HepG2 (cell line): ENCODE measurements at regions not wholly inside any gene's neighbourhood (a gene's known extent, or its start where the extent isn't known, plus 50 kb on each side); places are given as distances from the start of the nearest gene placed in this dataset.

ENCODE experiments used
- ATAC-seq: fragments of 200-7000 bp; cut with Tn5 transposase; 3 replicates; pipeline ENCODE4 v1.9.1; 2020; ENCODE audit warnings: mild to moderate bottlenecking, moderate library complexity
- BruUV-seq: library from RNA; stranded (reverse); fragments of 400-500 nt; replicated peaks from 2 replicates; lab custom pipeline; 2021; lab: Mats Ljungman, UMichigan
- CTCF ChIA-PET: fragments of 300-600 bp; formaldehyde crosslinking; extraction: SDS; loops from one replicate; lab custom pipeline; 2021; ENCODE audit warnings: low total read pairs, inconsistent platforms, low intra/inter-chr PET ratio; lab: Yijun Ruan, JAX
- POLR2A ChIA-PET: fragments of 350-600 bp; sonication (Branson Sonifier 250); formaldehyde crosslinking; loops from one replicate; lab custom pipeline; 2020; ENCODE audit warnings: antibody characterized with exemption, inconsistent platforms; lab: Yijun Ruan, JAX
- DNase-seq: peaks from one replicate; pipeline ENCODE4 v3.0.0-alpha.2; 2015; ENCODE audit warnings: low spot score
- FAIRE-seq: peaks from 3 replicates; lab custom pipeline; 2011; peaks lifted over from hg19 to GRCh38; lab: Jason Lieb, UNC
- H2AFZ ChIP-seq: one replicate; pipeline ENCODE4 v1.6.1; 2011; ENCODE audit warnings: low read length, inconsistent platforms
- H3K27ac ChIP-seq: fragments of 300-600 bp; 3 replicates; pipeline ENCODE4 v1.8.0; 2011; ENCODE audit warnings: mixed run types, mild to moderate bottlenecking, mixed read lengths, low read length, inconsistent platforms; ENCODE audit not compliant: insufficient read depth; ENCODE audit errors: extremely low read length
- H3K27me3 ChIP-seq, 2 experiments: fragments of 200-600 bp in 1 of 2; 2 replicates in 1 of 2; 3 replicates in 1 of 2; pipeline versions ENCODE4 v1.6.0 to v1.8.0; 2011; ENCODE audit warnings: low read length in 2 of 2, mild to moderate bottlenecking in 2 of 2, moderate library complexity in 2 of 2, inconsistent platforms in 1 of 2; ENCODE audit not compliant: insufficient read depth in 2 of 2, control insufficient read depth in 1 of 2
- H3K36me3 ChIP-seq, 2 experiments: fragments of 200-600 bp in 1 of 2; replicated peaks in 1 of 2; 2 replicates in 1 of 2; 3 replicates in 1 of 2; pipeline versions ENCODE4 v1.5.1 to v1.8.0; 2011; ENCODE audit warnings: low read length in 2 of 2, inconsistent platforms in 1 of 2; ENCODE audit not compliant: insufficient read depth in 2 of 2, control insufficient read depth in 1 of 2
- H3K4me1 ChIP-seq: 2 replicates; pipeline ENCODE4 v1.5.1; 2012; ENCODE audit warnings: low read length, inconsistent platforms; ENCODE audit not compliant: insufficient read depth
- H3K4me2 ChIP-seq: 2 replicates; pipeline ENCODE4 v1.6.0; 2011; ENCODE audit warnings: low read depth, low read length, inconsistent platforms
- H3K4me3 ChIP-seq, 3 experiments: fragments of 200-600 bp in 1 of 3; sonication (generic), shearing (Covaris generic) in 1 of 3; replicated peaks in 1 of 3; 2 replicates each; pipeline ENCODE4 v1.5.1; 2011 to 2016; ENCODE audit warnings: low read length in 3 of 3, inconsistent platforms in 2 of 3, low read depth in 2 of 3, mild to moderate bottlenecking in 2 of 3, control low read depth in 1 of 3, mixed read lengths in 1 of 3; ENCODE audit not compliant: insufficient read depth in 1 of 3
- H3K79me2 ChIP-seq: one replicate; pipeline ENCODE4 v1.6.1; 2011; ENCODE audit warnings: low read length, inconsistent platforms; ENCODE audit not compliant: insufficient read depth
- H3K9ac ChIP-seq: 2 replicates; pipeline ENCODE4 v1.6.0; 2011; ENCODE audit warnings: mild to moderate bottlenecking, low read depth, low read length, inconsistent platforms; ENCODE audit not compliant: insufficient read depth
- H3K9me3 ChIP-seq: 2 replicates; pipeline ENCODE4 v1.5.1; 2012; ENCODE audit warnings: mild to moderate bottlenecking, low read length
- H4K20me1 ChIP-seq: 2 replicates; pipeline ENCODE4 v1.6.0; 2011; ENCODE audit warnings: inconsistent platforms, mild to moderate bottlenecking, low read length, moderate library complexity; ENCODE audit not compliant: insufficient read depth
- CAMTA2 ChIP-seq: sonication (generic); formaldehyde crosslinking; IDR thresholded peaks from 2 replicates; pipeline ENCODE4 v1.4.0; 2020; ENCODE audit warnings: mild to moderate bottlenecking, missing genetic modification reagents, borderline replicate concordance
- EEA1 ChIP-seq: sonication (generic); formaldehyde crosslinking; IDR thresholded peaks from 2 replicates; pipeline ENCODE4 v1.5.1; 2020; ENCODE audit warnings: mild to moderate bottlenecking, missing genetic modification reagents, borderline replicate concordance
- HDAC1 ChIP-seq: sonication (generic); formaldehyde crosslinking; IDR thresholded peaks from 2 replicates; pipeline ENCODE4 v1.5.1; 2020; ENCODE audit warnings: mild to moderate bottlenecking, missing genetic modification reagents
- PHF8 ChIP-seq: sonication (generic); formaldehyde crosslinking; IDR thresholded peaks from 2 replicates; pipeline ENCODE4 v1.5.0; 2020; ENCODE audit warnings: missing genetic modification reagents
- RARG ChIP-seq: sonication (generic); formaldehyde crosslinking; IDR thresholded peaks from 2 replicates; pipeline ENCODE4 v1.4.0; 2020; ENCODE audit warnings: low read depth, mild to moderate bottlenecking, missing genetic modification reagents
- RELA ChIP-seq: sonication (generic); formaldehyde crosslinking; IDR thresholded peaks from 2 replicates; pipeline ENCODE4 v1.4.0; 2020; ENCODE audit warnings: missing genetic modification reagents
- TBX3 ChIP-seq: fragments of 450-650 bp; IDR thresholded peaks from 2 replicates; pipeline ENCODE4 v1.6.1; 2017; ENCODE audit warnings: antibody characterized with exemption, mild to moderate bottlenecking, inconsistent platforms, borderline replicate concordance
- ZBTB7A ChIP-seq: sonication (generic); formaldehyde crosslinking; IDR thresholded peaks from 2 replicates; pipeline ENCODE4 v1.8.0; 2022; ENCODE audit warnings: mild to moderate bottlenecking, missing genetic modification reagents
- ZNF44 ChIP-seq: sonication (generic); formaldehyde crosslinking; IDR thresholded peaks from 2 replicates; pipeline ENCODE4 v1.5.1; 2020; ENCODE audit warnings: mild to moderate bottlenecking, missing genetic modification reagents
- ZNF460 ChIP-seq: sonication (generic); formaldehyde crosslinking; IDR thresholded peaks from 2 replicates; pipeline ENCODE4 v1.5.1; 2020; ENCODE audit warnings: missing genetic modification reagents, mild to moderate bottlenecking, borderline replicate concordance
- ZNF615 ChIP-seq: sonication (generic); formaldehyde crosslinking; IDR thresholded peaks from 2 replicates; pipeline ENCODE4 v1.5.0; 2020; ENCODE audit warnings: mild to moderate bottlenecking, missing genetic modification reagents, borderline replicate concordance
- ZNF788 ChIP-seq: sonication (generic); formaldehyde crosslinking; IDR thresholded peaks from 2 replicates; pipeline ENCODE4 v1.5.0; 2020; ENCODE audit warnings: mild to moderate bottlenecking, missing genetic modification reagents, borderline replicate concordance
- ZSCAN22 ChIP-seq: sonication (generic); formaldehyde crosslinking; IDR thresholded peaks from 2 replicates; pipeline ENCODE4 v1.4.0; 2020; ENCODE audit warnings: mild to moderate bottlenecking, missing genetic modification reagents
- WGBS: methylation state at CpG from one replicate; pipeline ENCODE4 v1.1.6; 2017; ENCODE audit warnings: low lambda C conversion rate; 5-methylcytosine and 5-hydroxymethylcytosine counted together
- in situ Hi-C: cut with HindIII; loops from 2 replicates; pipeline ENCODE4 v1.10.0; 2017; ENCODE audit warnings: low pct_unique_long_range_greater_than_20kb; ENCODE audit not compliant: extremely low pct_ligation_motif_present
- intact Hi-C: fragments of 100-400 bp; cut with micrococcal nuclease; formaldehyde crosslinking; loops from one replicate; pipeline ENCODE4 v1.10.0; 2022; ENCODE audit not compliant: unreplicated experiment
- TF ChIP-seq, protein P1 (sequence below): sonication (generic); formaldehyde crosslinking; IDR thresholded peaks from 2 replicates; pipeline ENCODE4 v1.8.0; 2022; ENCODE audit warnings: mild to moderate bottlenecking, missing genetic modification reagents, borderline replicate concordance
- TF ChIP-seq, protein P2 (sequence below): sonication (generic); formaldehyde crosslinking; IDR thresholded peaks from 2 replicates; pipeline ENCODE4 v1.4.0; 2020; ENCODE audit warnings: mild to moderate bottlenecking, missing genetic modification reagents
- TF ChIP-seq, protein P3 (sequence below): sonication (generic); formaldehyde crosslinking; IDR thresholded peaks from 2 replicates; pipeline ENCODE4 v1.4.0; 2020; ENCODE audit warnings: low read depth, mild to moderate bottlenecking, missing genetic modification reagents

DNA sequence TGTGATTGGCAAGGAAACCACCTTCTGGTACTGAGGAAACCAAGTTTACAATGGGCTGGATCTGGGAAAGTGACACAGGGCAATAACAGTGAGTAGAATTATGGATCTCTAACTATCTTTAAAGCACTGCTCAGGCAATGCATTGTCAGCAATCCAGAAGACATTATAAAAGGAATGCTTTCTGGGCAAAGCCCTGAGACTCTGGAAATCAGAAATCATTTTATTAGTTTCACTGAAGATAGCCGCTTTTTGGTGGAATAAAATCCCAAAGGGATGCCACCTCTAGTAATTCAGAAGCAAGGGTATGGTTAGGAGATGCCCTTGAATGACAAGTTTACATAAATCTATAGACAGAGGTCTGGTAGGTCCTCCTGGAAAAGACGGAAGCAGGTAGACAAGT is 211.1 kb downstream of the DMRT2 start:
- no peak overlapping the region for H3K27ac ChIP-seq
- intact Hi-C loops (no loop called here), in situ Hi-C loops (no loop called here)
- H3K4me3 ChIP-seq = no peak overlapping the region
- no peak for ATAC-seq
- H3K9me3 ChIP-seq = no peaks in the 10 kb centered on the region
- H3K4me1 ChIP-seq = peaks cover 15% of the 10 kb centered on the region
- no peak overlapping the region for H2AFZ ChIP-seq
- H3K27me3 ChIP-seq = no peaks in the 10 kb centered on the region
- POLR2A ChIA-PET = no interaction called here
- no TSS peak for BruUV-seq
- H3K4me2 ChIP-seq = no peak overlapping the region
- 42% methylated on average over 2 of the region's 2 CpGs for WGBS
- TF ChIP-seq, protein P1, sequence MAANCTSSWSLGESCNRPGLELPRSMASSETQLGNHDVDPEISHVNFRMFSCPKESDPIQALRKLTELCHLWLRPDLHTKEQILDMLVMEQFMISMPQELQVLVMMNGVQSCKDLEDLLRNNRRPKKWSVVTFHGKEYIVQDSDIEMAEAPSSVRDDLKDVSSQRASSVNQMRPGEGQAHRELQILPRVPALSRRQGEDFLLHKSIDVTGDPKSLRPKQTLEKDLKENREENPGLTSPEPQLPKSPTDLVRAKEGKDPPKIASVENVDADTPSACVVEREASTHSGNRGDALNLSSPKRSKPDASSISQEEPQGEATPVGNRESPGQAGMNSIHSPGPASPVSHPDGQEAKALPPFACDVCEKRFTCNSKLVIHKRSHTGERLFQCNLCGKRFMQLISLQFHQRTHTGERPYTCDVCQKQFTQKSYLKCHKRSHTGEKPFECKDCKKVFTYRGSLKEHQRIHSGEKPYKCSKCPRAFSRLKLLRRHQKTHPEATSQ (CRISPR knock-in tag) = no peak
- TF ChIP-seq ZBTB7A (CRISPR knock-in tag) (no peak), TBX3 (no peak), ZNF460 (CRISPR knock-in tag) (no peak), ZNF788 (CRISPR knock-in tag) (no peak), EEA1 (no peak), RARG (CRISPR knock-in tag) (no peak), CAMTA2 (CRISPR knock-in tag) (no peak), HDAC1 (CRISPR knock-in tag) (no peak), ZNF44 (CRISPR knock-in tag) (no peak), ZNF615 (no peak), PHF8 (CRISPR knock-in tag) (no peak), RELA (no peak), ZSCAN22 (CRISPR knock-in tag) (no peak)
- TF ChIP-seq, protein P2, sequence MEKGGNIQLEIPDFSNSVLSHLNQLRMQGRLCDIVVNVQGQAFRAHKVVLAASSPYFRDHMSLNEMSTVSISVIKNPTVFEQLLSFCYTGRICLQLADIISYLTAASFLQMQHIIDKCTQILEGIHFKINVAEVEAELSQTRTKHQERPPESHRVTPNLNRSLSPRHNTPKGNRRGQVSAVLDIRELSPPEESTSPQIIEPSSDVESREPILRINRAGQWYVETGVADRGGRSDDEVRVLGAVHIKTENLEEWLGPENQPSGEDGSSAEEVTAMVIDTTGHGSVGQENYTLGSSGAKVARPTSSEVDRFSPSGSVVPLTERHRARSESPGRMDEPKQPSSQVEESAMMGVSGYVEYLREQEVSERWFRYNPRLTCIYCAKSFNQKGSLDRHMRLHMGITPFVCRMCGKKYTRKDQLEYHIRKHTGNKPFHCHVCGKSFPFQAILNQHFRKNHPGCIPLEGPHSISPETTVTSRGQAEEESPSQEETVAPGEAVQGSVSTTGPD (CRISPR knock-in tag) = no peak
- TF ChIP-seq, protein P3, sequence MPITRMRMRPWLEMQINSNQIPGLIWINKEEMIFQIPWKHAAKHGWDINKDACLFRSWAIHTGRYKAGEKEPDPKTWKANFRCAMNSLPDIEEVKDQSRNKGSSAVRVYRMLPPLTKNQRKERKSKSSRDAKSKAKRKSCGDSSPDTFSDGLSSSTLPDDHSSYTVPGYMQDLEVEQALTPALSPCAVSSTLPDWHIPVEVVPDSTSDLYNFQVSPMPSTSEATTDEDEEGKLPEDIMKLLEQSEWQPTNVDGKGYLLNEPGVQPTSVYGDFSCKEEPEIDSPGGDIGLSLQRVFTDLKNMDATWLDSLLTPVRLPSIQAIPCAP (CRISPR knock-in tag) = no peak
- TF ChIP-seq, all 625 proteins: peak for 0
- Histone ChIP-seq H4K20me1 (no peaks in the 10 kb centered on the region), H3K79me2 (no peaks in the 10 kb centered on the region), H3K9ac (no peak overlapping the region), H3K36me3 (no peaks in the 10 kb centered on the region)
- DNase-seq (no peak), FAIRE-seq (no peak)
- CTCF ChIA-PET = no interaction called here
